ENCODE measurements at regions not wholly inside any gene's neighbourhood (a gene's known extent, or its start where the extent isn't known, plus 50 kb on each side); places are given as distances from the start of the nearest gene placed in this dataset.

GRCh38 chrX:13902406-13902805 lies 85.5 kb upstream of the GPM6B start:
- DNase-seq = no peak

DNA sequence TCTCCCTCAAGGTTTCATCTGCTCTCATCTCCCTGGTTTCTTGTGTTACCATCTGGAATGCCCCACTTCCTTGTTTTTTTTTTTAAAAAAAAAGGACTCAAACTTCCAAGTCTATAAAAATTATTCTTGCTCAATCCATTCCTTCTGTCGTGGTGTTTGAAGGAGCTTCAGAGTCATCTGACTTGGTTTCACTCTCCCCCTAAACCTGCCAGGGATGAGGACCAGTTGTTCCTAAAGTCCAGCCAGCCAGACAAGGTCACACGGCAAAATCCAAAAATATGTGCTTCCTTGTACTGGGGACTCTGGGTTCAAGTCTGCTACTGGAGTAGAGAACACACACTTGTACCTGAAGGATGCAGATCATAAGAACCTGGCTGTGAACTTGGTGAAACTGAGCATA lies 84.5 kb upstream of the GPM6B start:
- DNase-seq = no peak

DNA sequence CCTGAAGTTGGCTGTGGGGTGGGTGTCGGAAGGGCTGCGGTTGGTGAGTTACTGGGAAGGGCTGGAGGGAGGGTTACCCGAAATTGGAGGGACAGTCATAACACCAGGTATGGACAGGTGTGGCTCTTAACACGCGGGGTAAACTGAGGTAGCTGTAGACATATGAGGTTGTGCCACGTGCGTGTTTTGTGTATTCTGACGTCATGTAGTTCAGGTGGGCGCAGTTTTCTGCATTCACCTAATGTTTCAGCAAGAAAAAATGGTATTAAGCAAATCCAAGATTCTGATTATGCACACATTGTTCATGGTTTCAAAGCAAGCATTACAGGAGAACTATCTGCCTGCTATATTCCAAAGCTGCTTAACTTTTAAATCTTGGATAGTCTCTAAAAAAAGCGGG lies 83.5 kb upstream of the GPM6B start:
- DNase-seq = no peak

DNA sequence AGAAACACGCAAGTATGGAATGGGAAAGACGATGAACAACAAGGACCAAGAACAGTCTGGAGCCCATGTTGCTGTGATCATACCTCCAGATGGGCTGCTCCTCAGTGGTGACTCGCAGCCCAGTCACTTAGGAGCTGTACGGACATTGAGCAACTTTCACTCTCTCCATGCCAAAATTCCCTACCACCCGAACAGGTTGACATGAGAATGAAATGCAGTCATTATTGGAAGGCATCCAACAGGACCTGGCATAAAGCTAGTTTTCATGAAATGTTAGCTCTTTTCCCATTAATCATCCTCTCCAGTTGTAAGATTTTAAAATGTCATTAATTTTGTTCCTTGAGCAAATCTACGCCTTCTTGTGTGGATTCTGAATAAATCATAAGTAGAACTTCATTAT lies 82.7 kb upstream of the GPM6B start:
- no peak for DNase-seq

DNA sequence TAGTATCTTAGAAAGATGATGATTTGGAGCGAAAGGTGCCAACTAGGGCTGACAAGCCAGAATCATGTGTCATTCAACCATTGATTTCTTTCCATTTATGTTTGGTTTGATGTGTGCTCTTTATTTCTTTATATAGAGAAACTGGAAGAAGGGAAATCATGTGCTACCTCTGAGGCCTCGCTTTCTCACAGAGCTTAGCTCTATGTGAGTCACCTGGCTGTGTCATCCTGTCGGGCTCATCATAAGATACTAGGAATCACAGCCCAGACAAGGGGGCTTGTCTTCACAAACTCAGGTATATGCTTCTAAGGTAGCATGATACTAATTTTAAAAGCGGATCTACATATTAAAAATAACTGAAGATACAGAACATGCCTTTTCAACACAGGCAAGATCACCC lies 81.7 kb upstream of the GPM6B start:
- no peak for DNase-seq

- DNase-seq = no peak
Measured at GRCh38 chrX:13898083-13898482, 81.2 kb upstream of the GPM6B start.

GRCh38 chrX:13897566-13897965 lies 80.7 kb upstream of the GPM6B start:
- no peak for DNase-seq

- DNase-seq = no peak
Measured at GRCh38 chrX:13894888-13895565, 78.1 kb upstream of the GPM6B start.

DNA sequence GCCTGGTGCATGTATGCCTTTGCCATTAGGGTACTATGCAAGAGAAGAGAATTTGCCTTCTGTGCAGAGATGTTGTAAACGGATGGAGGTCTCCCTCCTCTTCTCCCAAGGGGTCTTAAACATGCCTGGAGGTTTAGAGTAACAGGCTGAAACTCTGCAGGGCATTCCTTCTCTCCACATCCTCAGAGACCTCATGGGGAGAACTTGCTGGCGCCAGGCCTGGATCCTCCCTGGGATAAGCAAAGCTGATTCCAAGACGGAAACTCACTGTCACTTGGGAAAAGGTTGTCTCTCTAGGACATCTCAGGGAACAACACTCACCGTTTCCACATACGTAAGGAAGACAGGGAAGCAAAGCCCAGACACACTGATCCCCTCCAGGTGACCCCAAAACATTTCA lies 76.9 kb upstream of the GPM6B start:
- no peak for DNase-seq

DNA sequence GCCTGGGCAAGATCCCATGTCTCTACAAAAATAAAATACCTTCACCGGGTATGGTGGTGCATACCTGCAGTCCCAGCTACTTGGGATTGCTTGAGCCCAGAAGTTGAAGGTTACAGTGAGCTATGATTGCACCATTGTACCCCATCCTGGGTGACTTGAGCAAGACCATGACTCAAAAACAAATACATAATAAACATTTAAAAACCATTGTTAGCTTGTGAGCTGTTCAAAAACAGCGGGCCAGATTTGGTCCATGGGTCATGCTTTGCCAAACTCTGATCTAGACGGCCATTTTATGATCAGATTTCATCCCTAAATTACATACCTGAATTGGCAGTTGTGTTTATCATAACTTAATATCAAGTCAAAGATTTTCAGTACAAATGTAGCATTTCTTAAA lies 76.0 kb upstream of the GPM6B start:
- no peak for DNase-seq

DNA sequence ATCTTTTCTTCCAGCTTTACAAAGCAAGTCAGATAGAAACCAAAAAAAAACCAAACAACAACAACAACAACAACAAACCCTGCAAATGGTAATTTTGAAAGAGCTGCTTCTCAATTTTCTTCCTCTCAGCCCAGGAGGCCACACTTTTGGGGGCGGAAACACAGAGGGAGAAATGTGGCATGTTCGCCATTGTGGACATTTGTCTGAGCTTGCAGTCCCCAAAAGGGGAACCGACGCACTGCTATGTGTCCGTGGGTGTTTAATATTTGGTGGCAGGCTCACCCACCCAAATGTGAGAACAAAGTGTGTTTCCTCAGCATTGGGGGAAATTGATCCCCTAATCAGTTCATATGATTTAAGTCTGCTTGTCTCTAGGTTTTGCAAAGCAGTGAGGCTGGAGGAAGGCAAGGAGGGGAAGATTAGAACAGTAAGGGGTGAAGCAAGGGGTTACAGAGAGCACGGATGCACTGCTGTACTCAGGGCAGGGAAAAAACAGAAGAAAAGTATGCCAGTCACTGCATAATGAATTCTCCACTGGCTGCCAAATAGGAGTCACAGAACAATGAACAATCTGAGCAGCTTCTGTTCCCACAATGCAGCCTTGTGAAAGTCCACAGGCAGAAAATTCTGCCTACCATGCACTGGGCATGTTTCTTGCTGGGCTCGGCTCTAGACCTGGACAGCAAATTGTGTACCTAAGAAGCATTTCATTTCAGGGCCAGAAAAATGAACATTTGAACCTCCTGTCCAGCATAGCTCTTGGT lies 74.7 kb upstream of the GPM6B start:
- no peak for DNase-seq

- no peak for DNase-seq
Measured at GRCh38 chrX:13890806-13891205, 73.9 kb upstream of the GPM6B start.

DNA sequence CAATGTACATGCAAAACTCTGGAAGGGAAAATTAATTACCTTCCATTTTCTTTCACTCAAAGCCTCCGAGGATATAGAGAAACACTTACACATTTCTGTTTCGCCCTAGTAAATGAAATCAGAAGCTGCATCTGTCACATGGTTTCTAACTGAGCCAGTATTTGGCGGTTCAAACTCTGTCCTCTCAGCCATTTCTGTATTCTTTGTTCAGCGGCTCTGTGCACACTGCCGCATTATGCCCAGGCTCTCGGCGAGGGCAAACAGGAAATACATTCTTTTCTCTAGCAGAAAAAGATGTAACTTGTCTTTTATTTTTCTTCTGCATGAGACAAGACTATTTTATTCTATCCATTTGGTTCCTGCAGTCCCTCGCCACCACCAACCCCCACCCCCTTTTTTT lies 71.4 kb upstream of the GPM6B start:
- no peak for DNase-seq

GRCh38 chrX:13885591-13885990 lies 68.7 kb upstream of the GPM6B start:
- DNase-seq = no peak

GRCh38 chrX:13876652-13877051 lies 59.8 kb upstream of the GPM6B start:
- DNase-seq = no peak

- DNase-seq = no peak
Measured at GRCh38 chrX:13875572-13875971, 58.7 kb upstream of the GPM6B start.

DNA sequence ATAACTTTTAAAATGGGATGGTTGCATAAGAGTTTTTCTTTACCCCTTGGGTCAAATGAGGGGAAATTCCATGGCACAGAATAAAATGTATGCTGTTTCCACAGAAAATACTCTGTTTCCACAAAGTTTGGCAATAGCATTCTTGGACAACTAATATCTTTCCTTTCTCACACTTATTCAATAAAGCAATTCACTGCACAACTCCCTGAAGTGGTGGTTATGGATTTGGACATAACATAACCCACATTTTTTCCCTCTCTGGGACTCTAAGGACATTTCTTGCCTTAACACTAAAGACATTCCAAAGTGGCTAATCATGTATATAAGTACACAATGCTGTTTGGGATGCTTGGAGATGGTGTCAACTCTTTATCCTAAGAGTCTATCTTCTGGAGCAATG lies 51.7 kb upstream of the GPM6B start:
- peak; percentile 36 for DNase-seq

Data from skin of body (tissue), 1 donor.